NCI-H2227 (cell line): ENCODE measurements at regions not wholly inside any gene's neighbourhood (a gene's known extent, or its start where the extent isn't known, plus 50 kb on each side); places are given as distances from the start of the nearest gene placed in this dataset.

Experiments used
- DNase-seq: peaks from one replicate; lab custom pipeline; 2025; ENCODE audit not compliant: unreplicated experiment; lab: John Stamatoyannopoulos, UW

DNA sequence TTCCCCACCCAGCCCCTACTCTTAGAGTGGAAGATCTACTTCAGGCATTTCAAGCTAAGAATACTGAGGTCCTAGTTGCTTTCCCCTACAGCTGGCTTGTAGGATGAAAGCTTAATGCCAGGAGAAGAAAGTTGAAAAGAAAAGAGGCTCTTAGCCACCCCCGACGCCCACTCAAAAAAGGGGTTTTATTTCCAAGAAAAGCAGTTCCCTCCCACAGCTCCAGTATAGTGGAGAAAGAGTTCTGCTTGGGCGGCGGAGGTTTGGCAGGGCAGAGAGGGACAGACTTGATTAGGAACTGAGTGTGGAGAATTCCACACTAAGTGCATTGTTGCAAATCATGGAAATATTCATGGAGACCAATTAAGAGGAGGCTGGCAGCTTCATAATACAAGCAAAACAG is 470.9 kb downstream of the ETS1 start:
- no peak for DNase-seq

DNA sequence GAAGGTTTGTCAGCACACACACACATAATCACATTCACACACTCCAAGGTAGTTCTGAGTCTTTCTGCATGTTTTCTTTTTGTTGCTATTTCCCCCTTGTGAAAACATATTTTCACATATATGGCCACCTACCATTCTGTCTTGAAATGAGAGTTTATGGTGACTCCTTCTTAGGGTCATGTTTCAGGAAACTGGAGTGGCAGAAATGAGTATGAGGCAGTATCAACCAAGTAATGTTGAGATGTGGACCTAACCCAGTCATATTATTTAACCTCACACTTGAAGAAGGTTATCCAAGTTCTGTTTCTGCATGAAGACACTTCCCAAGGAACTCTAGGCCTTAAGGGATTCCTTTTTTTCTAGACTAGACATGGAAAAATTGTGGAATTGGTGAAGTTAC is 481.4 kb downstream of the ETS1 start:
- DNase-seq = no peak

DNA sequence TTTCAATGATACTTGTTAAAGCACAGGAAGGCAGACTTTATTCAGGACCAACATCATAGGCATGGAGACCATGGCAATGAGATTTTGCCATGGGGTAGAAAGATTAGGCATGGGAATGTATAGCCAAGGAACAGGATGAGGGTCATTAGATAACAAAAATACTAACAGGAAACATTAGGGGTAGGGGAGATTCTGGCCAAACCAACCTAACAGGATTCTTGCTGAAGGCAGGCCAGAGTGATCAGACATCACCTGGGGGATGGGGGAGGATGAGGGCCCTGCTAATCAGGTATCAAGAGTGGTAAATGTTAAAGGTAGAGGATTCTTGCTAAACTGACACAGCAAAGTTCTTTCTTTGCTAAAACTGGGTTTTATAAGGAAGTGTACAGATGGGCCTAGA is 481.8 kb downstream of the ETS1 start:
- no peak for DNase-seq

DNA sequence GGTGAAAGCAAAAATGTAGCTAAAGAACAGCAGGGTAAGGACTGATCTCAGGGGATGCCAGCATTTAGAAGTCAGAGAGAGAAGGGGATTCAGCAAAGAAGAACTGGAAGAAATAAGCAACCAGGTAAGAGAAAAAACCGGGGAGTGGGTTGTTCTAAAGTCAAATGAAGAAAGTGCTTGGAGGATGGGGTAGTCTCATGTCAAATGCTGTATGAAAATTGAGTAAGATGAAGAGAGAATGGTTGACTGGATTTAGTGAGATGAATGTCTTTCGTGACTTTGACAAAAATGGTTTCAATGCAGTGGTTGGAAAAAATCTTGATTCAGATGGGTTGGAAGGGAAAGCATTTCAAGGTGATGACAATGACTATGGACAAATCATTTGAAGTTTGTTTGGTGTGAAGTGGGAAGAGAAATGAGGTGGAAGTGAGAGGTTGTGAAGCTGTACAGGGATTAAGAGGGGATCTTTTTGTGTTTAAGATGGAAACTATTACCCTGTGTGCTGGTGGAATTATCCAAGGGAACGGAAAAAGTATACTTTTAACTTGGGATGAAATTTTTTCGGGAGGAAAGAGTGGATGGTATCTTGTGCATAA is 484.0 kb downstream of the ETS1 start:
- no peak for DNase-seq

DNA sequence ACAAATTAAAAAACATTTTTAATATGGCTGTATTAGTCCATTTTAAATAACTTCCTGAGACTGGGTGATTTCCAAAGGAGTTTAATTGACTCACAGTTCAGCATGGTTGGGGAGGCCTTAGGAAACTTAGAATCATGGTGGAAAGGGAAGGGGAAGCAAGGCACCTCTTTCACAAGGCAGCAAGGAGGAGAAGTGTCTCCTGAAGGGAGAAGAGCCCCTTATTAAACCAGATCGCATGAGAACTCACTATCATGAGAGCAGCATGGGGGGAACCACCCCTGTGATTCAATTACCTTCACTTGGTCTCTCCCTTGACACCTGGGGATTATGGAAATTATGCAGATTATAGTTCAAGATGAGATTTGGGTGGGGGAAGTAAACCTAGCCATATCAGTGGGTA is 488.6 kb downstream of the ETS1 start:
- no peak for DNase-seq

DNA sequence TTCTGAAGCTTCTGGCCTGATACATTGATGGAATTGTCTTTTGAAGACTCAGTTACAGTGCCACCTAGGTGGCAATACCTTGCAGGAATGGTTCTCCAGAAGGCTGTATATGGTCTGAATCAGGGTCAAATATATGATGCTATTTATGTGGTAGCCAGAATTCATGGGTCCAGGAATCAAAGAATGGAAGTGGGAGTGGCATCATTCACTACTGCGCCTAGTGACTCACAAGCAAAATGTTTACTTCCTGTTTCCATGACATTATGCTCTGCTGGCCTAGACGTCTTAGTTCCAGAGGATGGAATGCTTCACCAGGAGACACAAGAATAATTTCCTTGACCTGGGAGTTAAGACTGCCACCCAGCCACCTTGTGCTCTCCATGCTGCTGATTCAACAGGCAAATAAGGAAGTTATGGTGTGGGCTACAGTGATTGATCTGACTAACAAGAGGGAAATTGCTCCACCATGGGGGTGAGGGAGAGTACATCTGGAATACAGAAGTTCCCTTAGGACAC is 491.8 kb downstream of the ETS1 start:
- no peak for DNase-seq

DNA sequence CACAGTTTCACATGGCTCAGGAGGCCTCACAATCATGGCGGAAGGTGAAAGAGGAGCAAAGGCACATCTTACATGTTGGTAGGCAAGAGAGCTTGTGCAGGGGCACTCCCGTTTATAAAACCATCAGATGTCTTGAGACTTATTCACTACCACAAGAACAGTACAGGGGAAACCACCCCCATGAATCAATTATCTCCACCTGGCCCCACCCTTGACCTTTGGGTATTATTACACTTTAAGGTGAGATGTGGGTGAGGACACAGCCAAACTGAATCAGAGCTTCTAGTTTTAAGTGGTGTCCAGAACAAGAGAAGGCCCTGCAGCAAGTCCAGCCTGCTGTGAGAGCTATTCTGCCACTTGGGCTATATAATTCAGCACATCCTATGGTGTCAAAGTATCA is 493.7 kb downstream of the ETS1 start:
- DNase-seq = no peak

DNA sequence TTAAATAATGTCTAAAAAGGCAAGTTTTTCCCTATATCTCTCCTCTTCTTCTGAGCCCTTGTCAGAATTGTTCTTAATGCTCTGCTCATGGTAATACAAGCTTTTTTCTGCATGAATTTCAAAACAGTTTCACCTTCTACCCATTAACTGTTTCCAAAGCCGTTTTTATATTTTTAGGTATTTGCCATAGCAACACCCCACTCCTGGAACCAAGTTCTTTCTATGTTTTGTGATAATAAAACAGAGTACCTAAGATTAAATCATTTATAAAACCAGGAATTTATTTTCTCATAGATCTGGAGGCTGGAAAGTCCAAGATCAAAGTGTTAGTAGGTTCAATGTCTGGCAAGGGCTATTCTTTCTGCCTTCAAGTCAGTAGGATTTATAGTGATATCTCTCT is 497.4 kb downstream of the ETS1 start:
- no peak for DNase-seq

DNA sequence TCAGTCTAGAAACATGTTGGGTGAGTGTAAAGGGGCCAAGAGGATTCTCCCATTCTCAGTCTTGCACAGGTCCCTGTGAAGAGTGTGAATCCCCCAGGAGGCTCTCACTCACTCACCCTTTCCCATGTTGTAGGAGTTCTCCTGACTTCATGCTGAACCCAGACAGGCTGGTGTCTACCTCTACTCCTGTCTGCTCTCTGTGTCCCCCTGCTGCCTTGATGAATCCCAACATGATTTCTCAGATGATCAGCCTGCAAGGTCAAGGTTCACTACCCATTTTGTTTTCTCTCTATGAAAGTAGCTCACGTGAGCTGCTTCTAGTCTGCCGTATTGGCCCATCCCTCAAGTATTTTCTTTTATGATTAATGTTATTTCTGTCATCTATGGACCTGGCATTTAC is 500.6 kb downstream of the ETS1 start:
- DNase-seq = no peak

DNA sequence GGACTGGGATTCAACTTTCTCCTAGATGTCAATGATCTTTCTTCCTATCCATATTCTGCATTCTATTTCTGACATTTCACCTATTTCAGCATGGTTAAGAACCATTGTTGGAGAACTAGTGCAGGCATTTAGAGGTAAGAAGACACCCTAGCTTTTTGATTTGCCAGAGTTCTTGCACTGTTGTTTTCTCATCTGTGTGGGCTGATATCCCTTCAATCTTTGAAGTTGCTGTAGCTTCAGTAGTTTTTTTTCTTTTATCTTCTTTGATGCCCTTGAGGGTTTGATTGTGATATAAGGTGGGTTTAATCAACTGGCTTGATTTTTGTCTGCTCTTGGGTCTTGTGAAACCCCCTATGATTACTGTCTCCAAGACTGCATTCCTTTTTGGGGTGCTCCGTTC is 502.1 kb downstream of the ETS1 start:
- DNase-seq = no peak

DNA sequence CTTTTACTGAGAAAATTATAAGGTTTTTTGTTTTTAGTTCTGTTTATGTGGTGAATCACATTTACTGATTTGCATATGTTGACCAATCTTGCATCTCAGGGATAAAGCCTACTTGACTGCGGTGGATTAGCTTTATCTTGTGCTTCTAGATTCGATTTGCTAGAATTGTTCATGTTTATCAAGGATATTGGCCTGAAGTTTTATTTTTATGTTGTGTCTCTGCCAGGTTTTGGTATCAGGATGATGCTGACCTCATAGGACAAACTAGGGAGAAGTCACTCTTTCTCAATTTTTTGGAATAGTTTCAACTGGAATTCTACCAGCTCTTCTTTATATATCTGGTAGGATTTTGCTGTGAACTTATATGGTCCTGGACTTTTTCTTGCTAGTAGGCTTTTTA is 504.8 kb downstream of the ETS1 start:
- DNase-seq = no peak

DNA sequence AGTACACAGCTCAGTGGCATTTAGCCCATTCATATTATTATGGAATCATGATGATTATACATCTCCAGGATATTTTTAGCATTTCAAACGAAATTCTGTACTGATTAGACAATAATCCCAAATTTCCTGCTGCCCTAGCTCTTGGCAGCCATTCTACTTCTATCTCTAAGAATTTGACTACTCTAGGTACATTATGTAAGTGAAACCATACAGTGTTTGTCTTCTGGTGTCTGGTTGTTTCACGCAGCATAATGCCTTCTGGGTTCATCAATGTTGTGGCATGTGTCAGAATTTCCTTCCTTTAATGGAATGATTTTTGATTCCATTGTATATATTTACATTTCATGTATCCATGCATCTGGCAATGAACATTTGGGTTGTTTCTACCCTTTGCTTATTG is 517.7 kb downstream of the ETS1 start:
- DNase-seq = no peak

DNA sequence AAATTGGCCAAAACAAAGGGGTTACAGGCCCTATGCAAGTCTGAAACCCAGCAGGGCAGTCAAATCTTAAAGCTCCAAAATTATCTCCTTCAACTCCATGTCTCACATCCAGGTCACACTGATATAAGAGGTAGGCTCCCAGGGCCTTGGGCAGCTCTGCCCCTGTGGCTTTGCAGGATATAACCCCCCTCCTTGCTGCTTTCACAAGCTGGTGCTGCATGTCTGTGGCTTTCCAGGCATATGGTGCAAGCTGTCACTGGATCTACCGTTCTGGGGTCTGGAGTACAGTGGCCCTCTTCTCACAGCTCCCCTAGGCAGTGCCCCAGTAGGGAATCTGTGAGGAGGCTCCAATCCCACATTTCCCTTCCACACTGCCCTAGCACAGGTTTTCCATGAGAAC is 519.6 kb downstream of the ETS1 start:
- no peak for DNase-seq

DNA sequence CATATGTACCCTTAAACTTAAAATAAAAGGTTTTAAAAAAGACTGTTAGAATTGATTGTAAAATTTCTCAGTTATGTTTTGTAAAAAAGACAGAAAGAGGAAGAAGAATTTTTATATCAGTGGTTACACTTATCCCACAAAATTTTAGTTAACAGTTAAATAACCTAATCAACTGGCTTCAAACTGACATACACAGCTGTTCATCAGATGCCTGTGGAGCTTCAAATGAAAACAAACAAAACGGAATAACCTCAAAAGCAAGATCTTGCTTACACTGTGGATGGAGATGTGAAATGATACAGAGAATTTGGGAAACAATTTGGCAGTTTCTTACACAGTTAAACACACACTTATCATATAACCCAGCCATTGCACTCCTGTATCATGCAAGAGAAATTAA is 521.0 kb downstream of the ETS1 start:
- no peak for DNase-seq

DNA sequence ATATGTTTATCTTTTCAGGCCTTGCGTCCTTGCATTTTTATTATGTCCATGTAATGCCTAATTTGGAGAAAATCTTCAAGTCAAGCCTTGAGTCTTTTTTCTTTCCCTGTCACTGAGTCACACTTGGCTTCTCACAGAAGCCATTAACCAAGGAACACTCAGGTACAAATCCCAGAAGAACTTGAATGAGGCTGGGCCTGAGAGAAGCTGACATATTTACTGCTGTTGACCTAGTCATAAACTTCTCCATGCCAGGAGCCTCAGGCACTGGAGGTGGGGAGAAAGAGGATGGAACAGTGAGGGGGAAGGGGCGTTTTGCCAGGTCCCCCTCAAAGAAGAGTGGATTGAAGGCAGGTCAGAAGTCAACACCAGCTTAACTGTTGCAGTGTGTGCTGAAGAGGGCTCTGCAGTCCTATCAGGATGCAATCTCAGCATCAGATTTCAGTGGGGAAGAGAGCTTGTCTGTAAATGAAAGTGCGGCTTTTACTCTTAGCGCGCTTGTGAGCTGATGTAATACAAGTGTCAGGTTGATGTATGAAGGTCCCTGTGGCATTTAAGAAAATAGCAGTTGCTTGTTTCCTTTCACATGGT is 526.0 kb downstream of the ETS1 start:
- no peak for DNase-seq

DNA sequence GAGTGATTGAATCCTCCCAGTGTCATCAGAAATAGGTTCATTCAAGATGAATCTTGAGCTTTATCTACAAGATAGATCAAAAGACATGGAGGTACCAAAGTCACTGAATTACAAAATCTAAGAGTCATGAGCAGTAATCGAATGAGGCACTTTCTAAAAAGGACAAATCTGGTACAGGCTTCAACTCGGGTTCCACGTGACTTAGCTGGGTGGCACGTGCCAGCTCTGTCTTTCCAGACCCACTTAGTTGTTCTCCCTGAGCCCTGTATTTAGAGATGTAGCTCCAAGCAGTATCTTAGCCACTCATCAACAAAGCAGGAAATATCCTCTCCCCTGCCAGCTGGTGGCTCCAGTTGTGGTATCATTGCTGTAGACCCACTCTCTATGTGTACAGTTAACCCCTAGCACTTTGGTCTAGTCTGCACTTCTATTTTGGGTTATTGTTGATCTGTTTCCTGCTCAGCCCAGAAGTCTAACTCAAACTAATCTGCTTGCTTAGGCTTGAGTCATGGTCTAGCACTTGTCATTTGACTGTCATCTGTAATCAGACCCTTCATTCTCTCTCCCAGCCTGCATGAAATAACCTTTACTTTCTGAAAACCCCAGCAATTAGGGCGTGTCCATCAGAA is 528.7 kb downstream of the ETS1 start:
- no peak for DNase-seq

DNA sequence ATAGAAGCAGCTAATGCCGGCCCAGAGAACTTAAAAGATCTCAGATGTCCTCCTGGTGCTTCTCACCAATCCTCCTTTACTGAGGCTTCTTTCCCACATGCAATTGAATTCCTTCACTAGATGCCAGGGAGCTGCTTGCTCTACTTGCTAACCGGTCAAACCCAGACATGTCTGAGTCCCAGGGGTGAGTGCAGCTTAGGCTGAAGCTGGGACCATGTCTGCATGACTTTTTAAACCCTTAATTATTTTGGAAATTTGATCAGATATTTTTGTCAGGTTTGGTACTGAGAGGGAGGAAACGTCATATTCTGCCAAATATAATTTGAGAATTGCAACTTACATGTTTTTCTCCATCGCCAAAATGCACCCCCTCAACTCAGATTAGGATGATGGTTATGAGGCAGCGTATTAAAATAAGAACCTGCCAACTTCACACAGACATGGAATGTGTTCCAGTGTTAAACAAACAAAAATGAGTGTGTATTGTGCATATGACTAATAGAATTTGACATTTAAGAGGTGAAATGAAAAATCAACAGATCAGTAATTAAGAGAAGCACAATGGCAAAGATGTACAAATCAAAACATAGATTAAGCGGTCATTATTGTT is 529.5 kb downstream of the ETS1 start:
- DNase-seq = no peak

DNA sequence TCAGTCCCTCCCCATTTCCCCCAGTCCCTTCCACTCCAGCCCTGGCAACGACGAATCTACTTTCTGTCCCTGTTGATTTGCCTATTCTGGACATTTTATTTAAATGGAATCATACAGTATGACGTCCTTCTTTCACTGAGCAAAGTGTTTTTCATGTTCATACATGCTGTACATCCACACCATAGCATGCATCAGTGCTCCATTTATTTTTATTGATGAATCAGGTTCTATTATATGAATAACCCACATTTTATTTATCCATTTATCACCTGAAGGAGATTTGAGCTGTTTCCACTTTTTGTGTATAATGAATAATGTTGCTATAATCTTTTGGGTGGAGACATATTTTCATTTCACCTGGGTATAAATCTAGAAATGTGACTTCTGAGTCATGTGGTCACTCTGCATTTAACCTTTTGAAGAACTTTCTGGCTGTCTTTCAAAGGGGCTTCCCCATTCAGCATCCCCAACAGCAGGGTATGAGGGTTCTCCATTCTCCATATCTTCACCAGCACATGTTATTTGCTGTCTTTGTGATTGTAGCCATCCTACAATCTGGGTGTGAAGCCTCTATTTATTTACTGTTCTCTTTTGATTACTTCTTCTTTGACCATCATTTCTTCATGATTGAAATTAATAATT is 531.7 kb downstream of the ETS1 start:
- DNase-seq = no peak

DNA sequence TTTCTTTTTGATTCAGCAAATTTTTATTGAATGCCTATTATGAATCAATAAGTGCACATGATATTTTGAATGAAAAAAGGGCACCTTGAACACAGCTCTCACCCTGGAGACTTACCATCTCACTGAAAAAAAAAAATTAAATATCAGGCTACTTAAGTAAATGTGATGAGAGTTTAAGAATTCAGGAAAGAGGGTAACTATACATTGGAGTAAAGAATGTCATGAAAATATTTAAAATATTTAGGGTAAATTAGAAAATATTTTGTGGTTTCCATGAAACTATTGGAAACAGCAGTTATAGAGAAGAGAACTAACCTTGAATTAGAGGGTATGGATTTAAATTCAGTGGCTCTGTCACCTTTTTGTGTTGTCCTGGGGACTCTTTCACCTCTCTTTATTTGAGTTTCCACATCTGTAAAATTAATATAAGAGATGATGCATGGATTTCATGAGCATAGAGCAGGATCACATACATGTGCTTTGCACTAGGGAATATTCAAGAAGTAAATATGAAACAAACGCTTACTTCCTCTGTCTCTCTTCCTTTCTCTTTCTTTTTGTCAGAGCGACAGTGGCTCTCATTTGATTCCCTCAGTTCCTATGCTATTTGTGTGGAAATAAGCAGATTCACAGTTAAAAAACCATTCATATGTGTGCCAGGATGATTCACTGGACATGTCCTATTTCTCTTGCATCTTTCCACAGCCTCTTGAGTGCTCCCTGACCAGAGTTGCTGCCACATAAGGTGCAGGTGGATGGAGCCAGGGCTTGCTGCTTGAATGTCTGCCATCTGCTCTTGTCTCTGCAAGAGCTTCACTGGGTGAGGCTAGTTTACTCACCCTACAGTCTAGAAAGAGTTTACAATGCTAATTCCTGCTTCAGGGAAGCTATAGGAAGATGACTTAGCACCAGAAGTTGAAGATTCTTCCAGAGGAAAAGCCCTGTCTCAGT is 533.1 kb downstream of the ETS1 start:
- DNase-seq = no peak

DNA sequence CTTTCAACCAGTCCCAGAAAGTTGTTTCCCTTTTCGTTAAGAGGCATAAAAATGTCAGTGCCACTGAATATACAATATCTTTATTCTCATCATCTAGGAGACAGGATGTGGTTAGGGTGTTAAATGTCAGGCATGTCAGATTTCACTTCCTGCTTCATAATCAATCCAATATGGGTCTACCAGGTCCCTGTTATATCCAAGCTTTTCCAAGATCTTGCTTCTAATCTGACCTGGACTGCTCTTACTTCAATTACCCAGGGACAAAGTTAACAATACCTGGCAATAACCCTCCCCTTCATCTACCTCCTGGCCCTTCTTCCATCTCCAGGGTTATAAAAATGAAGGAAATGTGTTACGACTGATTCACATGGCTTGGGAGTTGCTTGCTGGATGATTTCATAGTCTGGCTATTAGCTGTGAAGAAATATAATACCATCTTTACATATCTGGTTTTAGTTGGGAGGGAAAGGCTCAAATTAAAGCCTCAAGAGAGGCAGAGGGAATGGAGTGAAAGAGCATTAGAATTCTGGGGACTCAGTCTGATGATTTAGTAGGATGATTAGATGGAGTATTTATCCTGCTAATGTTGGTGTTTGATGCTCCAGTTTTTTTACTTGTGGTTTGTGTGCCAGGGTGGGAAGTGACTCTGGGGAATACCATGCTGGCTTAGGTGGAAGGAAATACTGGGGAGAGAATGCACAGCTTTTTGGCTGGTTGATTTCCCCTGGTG is 534.3 kb downstream of the ETS1 start:
- no peak for DNase-seq
